GM18507 (cell line): ENCODE measurements at regions not wholly inside any gene's neighbourhood (a gene's known extent, or its start where the extent isn't known, plus 50 kb on each side); places are given as distances from the start of the nearest gene placed in this dataset.

ENCODE experiments used
- DNase-seq: peaks from one replicate; pipeline ENCODE4 v3.0.0; 2011; ENCODE audit warnings: low read depth; ENCODE audit not compliant: insufficient read length; ENCODE audit errors: extremely low spot score
- FAIRE-seq: peaks from 2 replicates; lab custom pipeline; 2011; peaks lifted over from hg19 to GRCh38; lab: Jason Lieb, UNC

GRCh38 chr7:114851406-114852061, 70.4 kb upstream of the MDFIC start:
- FAIRE-seq = no peak
- DNase-seq = no peak

- DNase-seq (no peak), FAIRE-seq (no peak)
These were observed 69.6 kb upstream of the MDFIC start for GRCh38 chr7:114852293-114852692.

DNA sequence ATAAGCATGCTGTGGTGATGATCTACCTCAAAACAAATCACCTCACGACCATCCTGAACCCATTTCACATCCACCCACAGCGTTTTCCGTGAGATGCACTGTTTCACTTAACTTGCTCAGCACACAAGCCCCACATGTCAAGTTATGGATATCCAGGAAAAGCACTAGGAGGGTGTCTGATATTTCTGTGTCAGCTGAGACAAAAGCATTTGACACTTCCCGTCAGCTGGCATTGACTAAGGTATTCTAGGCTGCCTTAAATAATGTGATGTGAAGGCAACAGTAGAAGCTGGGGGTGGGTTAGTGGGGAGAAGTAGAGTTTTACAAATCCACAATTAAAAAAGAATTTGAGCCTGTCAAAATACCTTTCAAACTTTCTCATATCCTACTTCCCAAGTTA, 68.7 kb upstream of the MDFIC start:
- FAIRE-seq = no peak
- DNase-seq = no peak

DNA sequence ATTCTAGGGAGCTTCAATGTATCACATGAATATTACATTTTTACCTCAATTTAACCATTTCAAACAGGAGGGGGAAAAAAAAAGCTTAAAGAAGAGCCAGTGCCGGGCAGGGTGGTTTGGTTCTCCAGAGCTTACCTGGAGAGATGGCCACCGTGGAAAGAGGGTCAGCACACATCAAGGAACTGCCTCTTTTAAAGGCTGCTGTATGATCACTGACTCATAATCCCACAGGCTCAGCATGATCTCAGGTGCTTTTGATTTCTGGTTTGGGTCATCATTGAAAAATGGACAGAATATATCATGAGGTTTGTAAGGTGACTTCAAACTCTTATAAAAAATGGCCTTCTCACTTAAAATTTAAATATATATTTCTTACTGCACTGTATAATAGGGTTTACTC, 67.5 kb upstream of the MDFIC start:
- FAIRE-seq = no peak
- DNase-seq = no peak

DNA sequence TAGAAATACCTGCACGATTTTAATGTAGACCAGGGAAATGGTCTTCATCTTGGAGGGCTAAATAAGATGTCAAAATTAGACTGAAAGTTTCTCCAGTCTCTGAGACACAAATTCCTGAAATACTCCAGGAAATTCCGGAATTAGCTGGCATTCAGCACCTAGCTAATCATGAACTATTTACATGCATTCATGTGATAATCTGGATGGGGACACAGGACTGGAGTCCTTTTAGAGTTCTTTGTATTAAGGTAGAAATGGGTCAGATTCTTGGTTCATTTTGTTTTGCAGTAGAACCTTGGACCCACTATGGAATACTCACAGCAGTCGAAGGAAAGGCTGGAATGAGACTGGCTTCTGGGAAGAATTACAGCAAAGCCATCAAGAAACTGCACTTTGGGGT, 65.3 kb upstream of the MDFIC start:
- FAIRE-seq = no peak
- no peak for DNase-seq

- FAIRE-seq (no peak), DNase-seq (no peak)
These were observed 64.3 kb upstream of the MDFIC start for GRCh38 chr7:114857605-114858004.

GRCh38 chr7:114859477-114859876, 62.4 kb upstream of the MDFIC start:
- DNase-seq (no peak), FAIRE-seq (no peak)

DNA sequence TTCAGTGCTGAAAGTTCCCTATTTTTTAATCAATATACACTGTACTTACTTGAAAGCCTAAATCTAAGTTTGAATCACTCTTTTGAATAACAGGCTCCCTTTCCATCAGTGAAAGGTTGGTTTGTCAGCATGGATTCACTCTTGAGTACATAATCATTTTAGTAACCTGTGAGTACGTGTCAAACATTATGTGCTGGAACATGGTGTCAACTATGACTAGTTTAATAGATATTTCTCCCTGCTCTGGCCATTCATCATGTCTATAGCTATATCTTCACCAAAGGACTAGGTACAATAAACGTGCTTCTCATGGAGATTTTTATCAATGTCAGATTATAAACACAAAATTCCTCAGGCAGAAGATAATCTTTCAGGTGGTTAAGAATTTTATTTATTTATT, 61.7 kb upstream of the MDFIC start:
- FAIRE-seq (no peak), DNase-seq (no peak)

DNA sequence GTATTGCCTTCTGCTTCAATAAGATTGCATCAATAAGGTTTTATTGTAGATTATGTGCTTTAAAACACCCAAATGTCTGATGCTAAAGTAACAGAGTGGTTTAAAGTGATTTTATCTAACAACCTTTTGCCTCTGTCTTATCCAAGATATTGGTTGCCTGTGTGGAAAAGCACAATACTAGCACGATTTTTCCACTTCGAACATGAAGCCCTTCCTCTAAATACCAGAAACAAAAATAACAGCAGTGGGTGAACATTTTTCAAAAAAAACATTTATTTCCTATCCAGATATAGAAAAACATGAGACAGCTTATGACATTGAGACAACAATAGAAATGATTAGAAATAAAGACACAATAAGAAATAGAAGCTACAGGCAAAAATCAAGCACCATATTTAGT, 59.5 kb upstream of the MDFIC start:
- DNase-seq (no peak), FAIRE-seq (no peak)

DNA sequence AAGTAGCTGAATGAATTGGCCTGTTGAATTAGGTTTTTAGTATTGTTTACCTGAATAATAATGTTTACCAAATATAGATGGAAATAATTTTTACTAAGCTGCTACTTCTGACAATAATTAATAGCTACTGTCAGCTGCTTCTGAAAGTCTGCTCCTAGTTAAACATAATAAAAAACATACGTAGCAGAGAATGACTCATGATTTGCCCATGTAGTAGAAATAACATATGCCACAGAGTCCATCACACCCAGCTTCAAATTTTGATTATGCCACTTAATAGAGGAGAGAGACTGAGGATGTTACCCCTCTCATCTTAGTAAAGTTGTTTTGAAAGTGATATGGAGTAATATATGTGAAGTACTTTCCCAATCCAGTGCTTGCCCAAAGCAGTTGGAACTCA, 57.6 kb upstream of the MDFIC start:
- DNase-seq = no peak
- no peak for FAIRE-seq

DNA sequence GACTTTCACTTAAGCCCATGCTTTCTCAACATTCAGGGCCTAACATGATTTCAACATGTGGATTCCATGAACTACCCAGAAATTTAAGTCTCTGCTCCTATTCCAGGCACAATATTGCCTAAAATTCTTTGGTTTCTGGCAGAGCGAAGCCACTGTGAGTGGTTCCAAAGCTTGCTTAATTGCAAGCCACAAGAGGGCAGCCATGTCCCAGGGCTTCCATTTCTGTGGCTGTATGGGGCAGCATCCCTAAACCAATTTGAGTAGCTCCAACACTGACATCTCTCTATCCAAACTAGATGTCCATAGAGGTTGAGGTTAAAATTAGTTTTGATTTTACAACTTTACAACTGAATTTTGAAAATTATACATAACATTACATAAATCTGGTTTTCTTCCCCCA, 56.3 kb upstream of the MDFIC start:
- FAIRE-seq (peak; percentile 87), DNase-seq (peak; percentile 15)
